K562 (cell line): ENCODE measurements at regions not wholly inside any gene's neighbourhood (a gene's known extent, or its start where the extent isn't known, plus 50 kb on each side); places are given as distances from the start of the nearest gene placed in this dataset.

ENCODE experiments used
- ATAC-seq: fragments of 200-7000 bp; cut with Tn5 transposase; 3 replicates; pipeline ENCODE4 v1.9.1; 2020; ENCODE audit warnings: moderate library complexity
- BruUV-seq: library from RNA; stranded (reverse); fragments of 400-500 nt; replicated peaks from 2 replicates; lab custom pipeline; 2021; lab: Mats Ljungman, UMichigan
- CTCF ChIA-PET: fragments of 300-600 bp; formaldehyde crosslinking; extraction: SDS; loops from one replicate; lab custom pipeline; 2021; ENCODE audit warnings: low intra/inter-chr PET ratio; lab: Yijun Ruan, JAX
- POLR2A ChIA-PET: fragments of 300-600, 350-650 bp; sonication (Branson Sonifier 250); formaldehyde crosslinking; extraction: SDS; loops from one replicate; lab custom pipeline; 2021; ENCODE audit warnings: antibody characterized with exemption, inconsistent platforms; lab: Yijun Ruan, JAX
- DNase-seq, 4 experiments: peaks; one replicate each; pipeline versions ENCODE4 v3.0.0 to v3.0.0-alpha.2; 2011 to 2018; ENCODE audit warnings: low spot score in 3 of 4, mixed read lengths in 3 of 4; ENCODE audit errors: extremely low read depth in 1 of 4
- FAIRE-seq: peaks from 2 replicates; lab custom pipeline; 2011; peaks lifted over from hg19 to GRCh38; lab: Jason Lieb, UNC
- H2AFZ ChIP-seq: 2 replicates; pipeline ENCODE4 v1.6.0; 2011; ENCODE audit warnings: low read depth, low read length, control low read depth, inconsistent platforms
- H3K27ac ChIP-seq: fragments of 200-600 bp; 3 replicates; pipeline ENCODE4 v1.8.0; 2011; ENCODE audit warnings: low read depth, mild to moderate bottlenecking, control low read depth, inconsistent platforms, low read length, moderate library complexity, mixed read lengths; ENCODE audit errors: extremely low read depth
- H3K27me3 ChIP-seq, 2 experiments: fragments of 300-600 bp in 1 of 2; 2 replicates in 1 of 2; 3 replicates in 1 of 2; pipeline versions ENCODE4 v1.6.0 to v1.8.0; 2011; ENCODE audit warnings: inconsistent platforms in 2 of 2, low read length in 2 of 2, mild to moderate bottlenecking in 1 of 2, mixed read lengths in 1 of 2, moderate library complexity in 1 of 2; ENCODE audit not compliant: control insufficient read depth in 2 of 2, insufficient read depth in 2 of 2
- H3K36me3 ChIP-seq: fragments of 300-600 bp; 3 replicates; pipeline ENCODE4 v1.8.0; 2011; ENCODE audit warnings: mild to moderate bottlenecking, low read length, inconsistent platforms; ENCODE audit not compliant: control insufficient read depth, insufficient read depth
- H3K4me1 ChIP-seq, 2 experiments: fragments of 200-600 bp in 1 of 2; replicated peaks in 1 of 2; 2 replicates in 1 of 2; 3 replicates in 1 of 2; pipeline versions ENCODE4 v1.5.1 to v1.8.0; 2011; ENCODE audit warnings: inconsistent platforms in 2 of 2, low read length in 2 of 2, mild to moderate bottlenecking in 1 of 2, mixed read lengths in 1 of 2, moderate library complexity in 1 of 2; ENCODE audit not compliant: control insufficient read depth in 2 of 2, insufficient read depth in 2 of 2
- H3K4me2 ChIP-seq: 2 replicates; pipeline ENCODE4 v1.6.1; 2011; ENCODE audit warnings: low read length, control low read depth, inconsistent platforms, mixed read lengths; ENCODE audit not compliant: insufficient read depth
- H3K4me3 ChIP-seq: fragments of 200-600 bp; sonication (generic), shearing (Covaris generic); 2 replicates; pipeline ENCODE4 v1.5.1; 2016; ENCODE audit warnings: control low read depth, inconsistent platforms
- H3K79me2 ChIP-seq: fragments of 200-600 bp; 3 replicates; pipeline ENCODE4 v1.8.0; 2011; ENCODE audit warnings: low read length, inconsistent platforms; ENCODE audit not compliant: control insufficient read depth, insufficient read depth
- H3K9ac ChIP-seq, 2 experiments: 2 replicates each; pipeline versions ENCODE4 v1.6.0 to v1.6.1; 2011; ENCODE audit warnings: low read depth in 2 of 2, low read length in 2 of 2, control low read depth in 1 of 2, inconsistent platforms in 1 of 2, mild to moderate bottlenecking in 1 of 2, mixed read lengths in 1 of 2; ENCODE audit not compliant: insufficient read depth in 1 of 2
- H3K9me1 ChIP-seq: one replicate; pipeline ENCODE4 v1.6.0; 2011; ENCODE audit warnings: inconsistent platforms, mild to moderate bottlenecking, low read length, moderate library complexity; ENCODE audit not compliant: control insufficient read depth, insufficient read depth
- H3K9me3 ChIP-seq: replicated peaks from 2 replicates; pipeline ENCODE4 v1.5.1; 2011; ENCODE audit warnings: low read depth, low read length, inconsistent platforms; ENCODE audit not compliant: control insufficient read depth, insufficient read depth
- H4K20me1 ChIP-seq: replicated peaks from 2 replicates; pipeline ENCODE4 v1.6.1; 2011; ENCODE audit warnings: low read length, inconsistent platforms, mixed read lengths; ENCODE audit not compliant: control insufficient read depth, insufficient read depth
- DNMT1 ChIP-seq: fragments of 450-650 bp; IDR thresholded peaks from 2 replicates; pipeline ENCODE4 v1.6.1; 2016; ENCODE audit warnings: antibody characterized with exemption, mild to moderate bottlenecking
- GTF2E2 ChIP-seq: fragments of 200-800 bp; sonication (Bioruptor generic); IDR thresholded peaks from 2 replicates; pipeline ENCODE4 v1.6.1; 2016; ENCODE audit warnings: missing genetic modification characterization, missing compliant biosample characterization
- NFIX ChIP-seq: fragments of 250-450 bp; sonication (Bioruptor Pico); IDR thresholded peaks from 2 replicates; pipeline ENCODE4 v1.4.0; 2020; ENCODE audit warnings: low read depth, mild to moderate bottlenecking, moderate library complexity
- NFXL1 ChIP-seq: fragments of 450-650 bp; formaldehyde crosslinking; IDR thresholded peaks from 2 replicates; pipeline ENCODE4 v1.4.0; 2021; ENCODE audit warnings: mild to moderate bottlenecking
- RAD21 ChIP-seq, 2 experiments: fragments of 250-450 bp in 1 of 2; fragments of 450-650 bp in 1 of 2; sonication (Bioruptor Pico) in 1 of 2; formaldehyde crosslinking in 1 of 2; IDR thresholded peaks in 1 of 2; conservative IDR thresholded peaks in 1 of 2; 2 replicates each; pipeline versions ENCODE4 v1.4.0 to v1.8.0; 2020 to 2022; ENCODE audit warnings: mild to moderate bottlenecking in 2 of 2, moderate library complexity in 1 of 2
- SMC3 ChIP-seq: conservative IDR thresholded peaks from 2 replicates; pipeline ENCODE4 v1.6.1; 2011; ENCODE audit warnings: low read depth, low read length, improper control_type of control experiment; ENCODE audit not compliant: insufficient read depth
- TRIM24 ChIP-seq, 2 experiments: fragments of 450-650 bp; IDR thresholded peaks; 2 replicates each; pipeline ENCODE4 v1.6.1; 2016
- ZNF77 ChIP-seq: fragments of 250-450 bp; sonication (Bioruptor Pico); IDR thresholded peaks from 2 replicates; pipeline ENCODE4 v1.5.0; 2020
- WGBS: fragments of 100-300 bp; shearing (Covaris generic); methylation state at CpG from one replicate; pipeline ENCODE4 v1.1.6; 2016; ENCODE audit warnings: low coverage, mixed read lengths; ENCODE audit not compliant: insufficient coverage; ENCODE audit errors: missing lambda C conversion rate; 5-methylcytosine and 5-hydroxymethylcytosine counted together
- in situ Hi-C: fragments of 300-500 bp; cut with MboI; formaldehyde crosslinking; loops from 4 replicates; pipeline ENCODE4 v1.15.0; 2018; ENCODE audit warnings: inconsistent platforms, mixed read lengths
- intact Hi-C: fragments of 100-400 bp; cut with micrococcal nuclease; formaldehyde crosslinking; loops from 2 replicates; pipeline ENCODE4 v1.14.2; 2022
- TF ChIP-seq, protein P1 (sequence below): fragments of 450-650 bp; IDR thresholded peaks from 2 replicates; pipeline ENCODE4 v1.6.1; 2016; ENCODE audit warnings: antibody characterized with exemption
- TF ChIP-seq, protein P2 (sequence below): fragments of 250-450 bp; sonication (Bioruptor Pico); IDR thresholded peaks from 2 replicates; pipeline ENCODE4 v1.6.1; 2021; ENCODE audit warnings: mild to moderate bottlenecking
- TF ChIP-seq, protein P3 (sequence below), 2 experiments: fragments of 250-450 bp in 1 of 2; fragments of 450-650 bp in 1 of 2; sonication (Bioruptor Pico) in 1 of 2; IDR thresholded peaks; 2 replicates each; pipeline versions ENCODE4 v1.6.1 to v1.8.0; 2016 to 2021; ENCODE audit warnings: mild to moderate bottlenecking in 2 of 2, moderate library complexity in 2 of 2, missing compliant biosample characterization in 1 of 2, missing genetic modification characterization in 1 of 2
- TF ChIP-seq, protein P4 (sequence below): sonication (generic); formaldehyde crosslinking; IDR thresholded peaks from 2 replicates; pipeline ENCODE4 v1.8.0; 2022; ENCODE audit warnings: missing genetic modification reagents, mild to moderate bottlenecking, borderline replicate concordance

- CTCF ChIA-PET, result no interaction called here
- no TSS peak for BruUV-seq
- FAIRE-seq, result no peak
Measured at GRCh38 chr2:240355962-240356361, 79.5 kb upstream of the GPC1 start.

More at GRCh38 chr2:240355962-240356361, 79.5 kb upstream of the GPC1 start:
- 0 out of 5 replicates have a peak, but pooled peaks cover 0 to 3% of the 10 kb centered on the region in 2 experiments for H3K4me1 ChIP-seq
- TF ChIP-seq GTF2E2 (tag) (no peak), RAD21 (CRISPR knock-in tag; conservative IDR thresholded peaks at IDR 0.05 in 1 of 2, IDR thresholded peaks at IDR 0.05 in 1 of 2) (no peak), NFIX (CRISPR knock-in tag) (no peak), DNMT1 (no peak), SMC3 (no peak), NFXL1 (CRISPR knock-in tag) (no peak), TRIM24 (IDR thresholded peaks at IDR 0.05) (no peak), ZNF77 (CRISPR knock-in tag) (no peak)
- TF ChIP-seq, protein P1, sequence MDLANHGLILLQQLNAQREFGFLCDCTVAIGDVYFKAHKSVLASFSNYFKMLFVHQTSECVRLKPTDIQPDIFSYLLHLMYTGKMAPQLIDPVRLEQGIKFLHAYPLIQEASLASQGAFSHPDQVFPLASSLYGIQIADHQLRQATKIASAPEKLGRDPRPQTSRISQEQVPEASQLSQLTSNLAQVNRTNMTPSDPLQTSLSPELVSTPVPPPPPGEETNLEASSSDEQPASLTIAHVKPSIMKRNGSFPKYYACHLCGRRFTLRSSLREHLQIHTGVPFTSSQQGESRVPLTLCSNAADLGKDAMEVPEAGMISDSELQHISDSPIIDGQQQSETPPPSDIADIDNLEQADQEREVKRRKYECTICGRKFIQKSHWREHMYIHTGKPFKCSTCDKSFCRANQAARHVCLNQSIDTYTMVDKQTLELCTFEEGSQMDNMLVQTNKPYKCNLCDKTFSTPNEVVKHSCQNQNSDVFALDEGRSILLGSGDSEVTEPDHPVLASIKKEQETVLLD, result no peak
- TF ChIP-seq, protein P2, sequence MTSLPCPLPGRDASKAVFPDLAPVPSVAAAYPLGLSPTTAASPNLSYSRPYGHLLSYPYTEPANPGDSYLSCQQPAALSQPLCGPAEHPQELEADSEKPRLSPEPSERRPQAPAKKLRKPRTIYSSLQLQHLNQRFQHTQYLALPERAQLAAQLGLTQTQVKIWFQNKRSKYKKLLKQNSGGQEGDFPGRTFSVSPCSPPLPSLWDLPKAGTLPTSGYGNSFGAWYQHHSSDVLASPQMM, result no peak
- TF ChIP-seq, protein P3, sequence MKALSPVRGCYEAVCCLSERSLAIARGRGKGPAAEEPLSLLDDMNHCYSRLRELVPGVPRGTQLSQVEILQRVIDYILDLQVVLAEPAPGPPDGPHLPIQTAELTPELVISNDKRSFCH (CRISPR knock-in tag; IDR thresholded peaks at IDR 0.05), result no peak
- TF ChIP-seq, protein P3 (tag; IDR thresholded peaks at IDR 0.05), result no peak
- TF ChIP-seq, protein P4, sequence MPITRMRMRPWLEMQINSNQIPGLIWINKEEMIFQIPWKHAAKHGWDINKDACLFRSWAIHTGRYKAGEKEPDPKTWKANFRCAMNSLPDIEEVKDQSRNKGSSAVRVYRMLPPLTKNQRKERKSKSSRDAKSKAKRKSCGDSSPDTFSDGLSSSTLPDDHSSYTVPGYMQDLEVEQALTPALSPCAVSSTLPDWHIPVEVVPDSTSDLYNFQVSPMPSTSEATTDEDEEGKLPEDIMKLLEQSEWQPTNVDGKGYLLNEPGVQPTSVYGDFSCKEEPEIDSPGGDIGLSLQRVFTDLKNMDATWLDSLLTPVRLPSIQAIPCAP, result no peak
- no peaks in the 10 kb centered on the region for H3K9me1 ChIP-seq
- no peaks in the 10 kb centered on the region for H3K9me3 ChIP-seq
- no peak for DNase-seq
- POLR2A ChIA-PET, result interaction anchor here (0.6 to 0.7 kb wide), 2 partner anchors 64 to 100 kb away, joined by 3 read pairs; no protein-coding TSS in a partner anchor
- in situ Hi-C loops (no loop called here), intact Hi-C loops (no loop called here)
- H3K4me2 ChIP-seq, result no peak overlapping the region
- H3K79me2 ChIP-seq, result no peaks in the 10 kb centered on the region
- no peak overlapping the region for H3K4me3 ChIP-seq
- no peak overlapping the region for H2AFZ ChIP-seq
- no peak overlapping the region for H3K27ac ChIP-seq
- no peak for ATAC-seq
- no peaks in the 10 kb centered on the region for H4K20me1 ChIP-seq
- peaks cover 0 to 44% of the 10 kb centered on the region in 2 experiments; a peak in 2 of 5 replicates for H3K27me3 ChIP-seq
- 3% methylated on average over 8 of the region's 17 CpGs for WGBS
- H3K36me3 ChIP-seq, result no peaks in the 10 kb centered on the region
- no peak overlapping the region for H3K9ac ChIP-seq
